Liver (tissue), 3 donors: ENCODE measurements at regions not wholly inside any gene's neighbourhood (a gene's known extent, or its start where the extent isn't known, plus 50 kb on each side); places are given as distances from the start of the nearest gene placed in this dataset.

ENCODE experiments used
- FOXA1 ChIP-seq: IDR thresholded peaks from 2 replicates; pipeline ENCODE4 v1.6.1; 2016; ENCODE audit warnings: antibody characterized with exemption
- GABPA ChIP-seq, 2 donors: IDR thresholded peaks in 1 of 2; conservative IDR thresholded peaks in 1 of 2; 2 replicates each; pipeline ENCODE4 v1.6.1; 2016; ENCODE audit warnings: antibody characterized with exemption in 2 of 2, mild to moderate bottlenecking in 1 of 2, moderate library complexity in 1 of 2
- HNF4A ChIP-seq, 2 donors: conservative IDR thresholded peaks; 2 replicates each; pipeline ENCODE4 v1.6.1; 2016; ENCODE audit warnings: antibody characterized with exemption in 2 of 2, mild to moderate bottlenecking in 2 of 2
- JUND ChIP-seq, 2 donors: IDR thresholded peaks; 2 replicates each; pipeline ENCODE4 v1.6.1; 2016; ENCODE audit warnings: antibody characterized with exemption in 2 of 2
- NR2F2 ChIP-seq: IDR thresholded peaks from 2 replicates; pipeline ENCODE4 v1.6.1; 2016; ENCODE audit warnings: antibody characterized with exemption
- RAD21 ChIP-seq, 2 donors: IDR thresholded peaks; 2 replicates each; pipeline ENCODE4 v1.6.1; 2016; ENCODE audit warnings: antibody characterized with exemption in 2 of 2, mild to moderate bottlenecking in 2 of 2
- RXRA ChIP-seq, 2 donors: IDR thresholded peaks; 2 replicates each; pipeline ENCODE4 v1.6.1; 2017 to 2018; ENCODE audit warnings: antibody characterized with exemption in 2 of 2, mild to moderate bottlenecking in 1 of 2
- SP1 ChIP-seq: IDR thresholded peaks from 2 replicates; pipeline ENCODE4 v1.6.1; 2018; ENCODE audit warnings: antibody characterized with exemption, mild to moderate bottlenecking
- YY1 ChIP-seq: IDR thresholded peaks from 2 replicates; pipeline ENCODE4 v1.6.1; 2016; ENCODE audit warnings: antibody characterized with exemption, mild to moderate bottlenecking
- TF ChIP-seq, protein P1 (sequence below): fragments of 150-350 bp; IDR thresholded peaks from 2 replicates; pipeline ENCODE4 v1.5.1; 2017; ENCODE audit warnings: improper control_type of control experiment, low read depth, low read length; ENCODE audit not compliant: missing input control
- TF ChIP-seq, protein P2 (sequence below): IDR thresholded peaks from 2 replicates; pipeline ENCODE4 v1.6.1; 2016; ENCODE audit warnings: antibody characterized with exemption
- TF ChIP-seq, protein P3 (sequence below): IDR thresholded peaks from 2 replicates; pipeline ENCODE4 v1.6.1; 2016; ENCODE audit warnings: antibody characterized with exemption, mild to moderate bottlenecking
- TF ChIP-seq, protein P4 (sequence below): IDR thresholded peaks from 2 replicates; pipeline ENCODE4 v1.6.1; 2016; ENCODE audit warnings: antibody characterized with exemption
- donor health status: healthy.
- donor health status: healthy.

DNA sequence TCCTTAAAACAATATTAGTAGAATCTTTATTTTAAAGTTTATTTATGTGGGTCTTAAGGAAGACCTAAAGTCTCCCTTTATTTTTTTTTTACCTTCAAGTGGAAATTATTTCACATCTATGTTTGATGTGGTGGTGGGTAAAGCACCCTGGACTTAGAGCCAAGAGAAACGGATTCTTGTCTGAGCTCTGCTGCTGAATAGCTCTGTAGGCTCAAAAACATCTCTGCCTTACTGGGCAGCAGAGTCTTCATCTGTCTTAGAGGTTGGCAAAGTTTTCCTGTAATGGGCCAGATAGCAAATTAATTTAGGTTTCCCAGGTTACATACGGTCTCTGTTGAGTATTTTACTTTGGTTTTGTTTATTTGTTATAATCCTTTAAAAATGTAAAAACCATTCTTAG lies 136.5 kb downstream of the CEP135 start:
- TF ChIP-seq, protein P1, sequence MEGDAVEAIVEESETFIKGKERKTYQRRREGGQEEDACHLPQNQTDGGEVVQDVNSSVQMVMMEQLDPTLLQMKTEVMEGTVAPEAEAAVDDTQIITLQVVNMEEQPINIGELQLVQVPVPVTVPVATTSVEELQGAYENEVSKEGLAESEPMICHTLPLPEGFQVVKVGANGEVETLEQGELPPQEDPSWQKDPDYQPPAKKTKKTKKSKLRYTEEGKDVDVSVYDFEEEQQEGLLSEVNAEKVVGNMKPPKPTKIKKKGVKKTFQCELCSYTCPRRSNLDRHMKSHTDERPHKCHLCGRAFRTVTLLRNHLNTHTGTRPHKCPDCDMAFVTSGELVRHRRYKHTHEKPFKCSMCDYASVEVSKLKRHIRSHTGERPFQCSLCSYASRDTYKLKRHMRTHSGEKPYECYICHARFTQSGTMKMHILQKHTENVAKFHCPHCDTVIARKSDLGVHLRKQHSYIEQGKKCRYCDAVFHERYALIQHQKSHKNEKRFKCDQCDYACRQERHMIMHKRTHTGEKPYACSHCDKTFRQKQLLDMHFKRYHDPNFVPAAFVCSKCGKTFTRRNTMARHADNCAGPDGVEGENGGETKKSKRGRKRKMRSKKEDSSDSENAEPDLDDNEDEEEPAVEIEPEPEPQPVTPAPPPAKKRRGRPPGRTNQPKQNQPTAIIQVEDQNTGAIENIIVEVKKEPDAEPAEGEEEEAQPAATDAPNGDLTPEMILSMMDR = no peak
- TF ChIP-seq GABPA (IDR thresholded peaks at IDR 0.05 in 1 of 2, conservative IDR thresholded peaks at IDR 0.05 in 1 of 2) (no peak), SP1 (no peak), RAD21 (IDR thresholded peaks at IDR 0.05) (no peak), YY1 (no peak), JUND (IDR thresholded peaks at IDR 0.05) (no peak), FOXA1 (no peak), RXRA (IDR thresholded peaks at IDR 0.05) (no peak), HNF4A (conservative IDR thresholded peaks at IDR 0.05) (no peak), NR2F2 (no peak)
- TF ChIP-seq, protein P2, sequence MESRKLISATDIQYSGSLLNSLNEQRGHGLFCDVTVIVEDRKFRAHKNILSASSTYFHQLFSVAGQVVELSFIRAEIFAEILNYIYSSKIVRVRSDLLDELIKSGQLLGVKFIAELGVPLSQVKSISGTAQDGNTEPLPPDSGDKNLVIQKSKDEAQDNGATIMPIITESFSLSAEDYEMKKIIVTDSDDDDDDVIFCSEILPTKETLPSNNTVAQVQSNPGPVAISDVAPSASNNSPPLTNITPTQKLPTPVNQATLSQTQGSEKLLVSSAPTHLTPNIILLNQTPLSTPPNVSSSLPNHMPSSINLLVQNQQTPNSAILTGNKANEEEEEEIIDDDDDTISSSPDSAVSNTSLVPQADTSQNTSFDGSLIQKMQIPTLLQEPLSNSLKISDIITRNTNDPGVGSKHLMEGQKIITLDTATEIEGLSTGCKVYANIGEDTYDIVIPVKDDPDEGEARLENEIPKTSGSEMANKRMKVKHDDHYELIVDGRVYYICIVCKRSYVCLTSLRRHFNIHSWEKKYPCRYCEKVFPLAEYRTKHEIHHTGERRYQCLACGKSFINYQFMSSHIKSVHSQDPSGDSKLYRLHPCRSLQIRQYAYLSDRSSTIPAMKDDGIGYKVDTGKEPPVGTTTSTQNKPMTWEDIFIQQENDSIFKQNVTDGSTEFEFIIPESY = no peak
- TF ChIP-seq, protein P3, sequence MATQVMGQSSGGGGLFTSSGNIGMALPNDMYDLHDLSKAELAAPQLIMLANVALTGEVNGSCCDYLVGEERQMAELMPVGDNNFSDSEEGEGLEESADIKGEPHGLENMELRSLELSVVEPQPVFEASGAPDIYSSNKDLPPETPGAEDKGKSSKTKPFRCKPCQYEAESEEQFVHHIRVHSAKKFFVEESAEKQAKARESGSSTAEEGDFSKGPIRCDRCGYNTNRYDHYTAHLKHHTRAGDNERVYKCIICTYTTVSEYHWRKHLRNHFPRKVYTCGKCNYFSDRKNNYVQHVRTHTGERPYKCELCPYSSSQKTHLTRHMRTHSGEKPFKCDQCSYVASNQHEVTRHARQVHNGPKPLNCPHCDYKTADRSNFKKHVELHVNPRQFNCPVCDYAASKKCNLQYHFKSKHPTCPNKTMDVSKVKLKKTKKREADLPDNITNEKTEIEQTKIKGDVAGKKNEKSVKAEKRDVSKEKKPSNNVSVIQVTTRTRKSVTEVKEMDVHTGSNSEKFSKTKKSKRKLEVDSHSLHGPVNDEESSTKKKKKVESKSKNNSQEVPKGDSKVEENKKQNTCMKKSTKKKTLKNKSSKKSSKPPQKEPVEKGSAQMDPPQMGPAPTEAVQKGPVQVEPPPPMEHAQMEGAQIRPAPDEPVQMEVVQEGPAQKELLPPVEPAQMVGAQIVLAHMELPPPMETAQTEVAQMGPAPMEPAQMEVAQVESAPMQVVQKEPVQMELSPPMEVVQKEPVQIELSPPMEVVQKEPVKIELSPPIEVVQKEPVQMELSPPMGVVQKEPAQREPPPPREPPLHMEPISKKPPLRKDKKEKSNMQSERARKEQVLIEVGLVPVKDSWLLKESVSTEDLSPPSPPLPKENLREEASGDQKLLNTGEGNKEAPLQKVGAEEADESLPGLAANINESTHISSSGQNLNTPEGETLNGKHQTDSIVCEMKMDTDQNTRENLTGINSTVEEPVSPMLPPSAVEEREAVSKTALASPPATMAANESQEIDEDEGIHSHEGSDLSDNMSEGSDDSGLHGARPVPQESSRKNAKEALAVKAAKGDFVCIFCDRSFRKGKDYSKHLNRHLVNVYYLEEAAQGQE = no peak
- TF ChIP-seq, protein P4, sequence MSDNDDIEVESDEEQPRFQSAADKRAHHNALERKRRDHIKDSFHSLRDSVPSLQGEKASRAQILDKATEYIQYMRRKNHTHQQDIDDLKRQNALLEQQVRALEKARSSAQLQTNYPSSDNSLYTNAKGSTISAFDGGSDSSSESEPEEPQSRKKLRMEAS = no peak
